HG02763 (cell line): ENCODE measurements at regions not wholly inside any gene's neighbourhood (a gene's known extent, or its start where the extent isn't known, plus 50 kb on each side); places are given as distances from the start of the nearest gene placed in this dataset.

Source experiments
- ATAC-seq: cut with Tn5 transposase; IDR thresholded peaks from one replicate; pipeline ENCODE4 v1.9.1; 2021; ENCODE audit warnings: mild to moderate bottlenecking, moderate library complexity; ENCODE audit not compliant: unreplicated experiment

GRCh38 chr17:15177343-15177742 lies 87.8 kb downstream of the PMP22 start:
- ATAC-seq, result no peak

DNA sequence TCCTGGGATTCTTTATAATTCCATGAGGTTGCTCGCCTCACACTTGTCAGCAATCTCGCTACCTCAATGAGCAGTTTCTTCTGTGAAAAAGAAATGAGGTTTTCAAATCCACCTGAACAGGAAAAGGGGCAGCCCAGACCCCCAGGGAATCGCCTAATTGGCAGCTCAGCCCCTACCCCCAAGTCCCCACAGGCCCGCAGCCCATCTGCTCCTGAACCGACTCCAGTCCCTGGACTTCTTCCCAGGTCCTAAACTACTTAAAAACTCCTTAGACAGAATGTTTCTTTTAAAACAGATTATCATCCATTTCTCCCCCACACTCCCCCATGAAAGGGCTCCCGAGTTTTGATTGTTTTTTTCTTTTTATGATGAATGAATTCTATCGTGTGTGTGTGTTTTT lies 89.8 kb downstream of the PMP22 start:
- no peak for ATAC-seq

DNA sequence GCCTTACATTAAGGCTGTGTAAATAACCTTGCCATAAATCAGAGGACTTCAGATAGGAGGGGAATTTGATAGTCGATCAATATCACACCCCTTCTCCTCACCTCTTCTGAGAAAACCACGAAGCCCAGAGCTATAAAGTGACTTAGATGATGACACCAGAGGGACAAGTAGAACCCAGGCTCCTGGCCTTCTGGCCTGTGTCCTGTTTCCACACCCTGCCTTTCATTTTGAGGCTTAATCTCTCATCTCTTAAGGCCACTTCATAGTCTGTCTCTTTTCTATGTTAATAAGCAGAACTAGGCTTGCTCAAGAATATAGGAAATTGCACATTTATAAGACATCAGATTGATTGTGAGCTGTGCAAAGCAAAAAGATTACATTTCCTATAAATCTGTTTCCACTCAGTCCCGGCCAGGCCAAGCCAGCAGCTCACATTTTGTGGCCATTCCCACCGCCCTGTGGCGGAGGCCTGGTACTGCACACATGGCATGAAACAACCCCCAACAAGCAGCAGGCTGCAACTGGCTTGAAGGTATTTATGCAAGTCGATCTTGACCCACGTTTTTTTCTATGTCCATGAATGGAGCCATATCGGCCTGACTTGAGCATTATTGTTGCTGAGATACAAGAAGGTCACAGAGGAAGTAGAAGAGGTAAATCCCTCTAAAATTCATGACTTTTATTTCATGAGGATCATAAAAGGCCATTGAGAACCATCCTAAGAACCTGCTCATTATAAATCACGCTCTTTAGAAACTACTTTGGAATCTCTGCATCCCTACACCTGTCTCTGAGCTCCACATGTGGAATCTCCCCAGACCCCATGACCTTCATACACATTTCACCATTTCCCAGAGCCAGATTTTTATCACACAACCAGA lies 93.7 kb downstream of the PMP22 start:
- ATAC-seq, result no peak

DNA sequence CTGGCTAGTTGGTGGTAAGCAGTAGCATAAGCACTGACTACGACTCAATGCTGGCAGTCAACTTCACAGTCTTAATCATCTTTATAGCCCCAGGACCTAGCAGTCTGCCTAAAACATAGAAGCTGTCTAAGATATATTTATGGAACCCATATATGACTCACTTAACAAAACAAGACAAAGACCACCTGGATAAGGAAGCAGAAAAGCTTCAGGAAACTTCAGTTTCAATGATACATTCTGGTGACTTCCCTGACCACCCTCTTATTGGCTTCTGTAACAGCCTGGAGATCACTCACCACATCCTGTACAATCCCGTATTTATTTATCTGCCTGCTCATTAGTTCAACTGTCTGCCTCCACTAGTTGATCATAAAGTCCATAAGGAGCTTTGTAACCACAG lies 95.5 kb downstream of the PMP22 start:
- no peak for ATAC-seq

- no peak for ATAC-seq
Measured at GRCh38 chr17:15168379-15168778, 96.7 kb downstream of the PMP22 start.

GRCh38 chr17:15161395-15161794 lies 103.7 kb downstream of the PMP22 start:
- no peak for ATAC-seq

DNA sequence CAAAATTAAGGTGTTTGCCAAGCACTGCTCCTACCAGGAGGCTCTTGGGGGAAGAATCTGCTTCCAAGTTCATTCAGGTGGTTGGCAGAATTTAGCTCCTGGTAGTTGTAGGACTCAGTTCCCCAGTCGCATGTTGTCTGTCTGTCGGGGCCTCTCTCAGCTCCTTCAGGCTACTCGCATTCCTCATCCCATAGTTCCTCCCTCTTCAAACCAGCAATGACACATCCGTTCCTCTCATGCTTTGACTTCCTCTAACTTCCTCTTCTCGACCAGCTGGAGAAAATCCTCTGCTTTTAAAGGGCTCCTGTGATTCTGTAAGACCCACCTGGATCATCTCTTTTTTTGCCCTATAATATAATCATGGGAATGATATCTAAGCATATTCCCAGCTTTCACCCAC lies 108.1 kb downstream of the PMP22 start:
- ATAC-seq, result no peak

DNA sequence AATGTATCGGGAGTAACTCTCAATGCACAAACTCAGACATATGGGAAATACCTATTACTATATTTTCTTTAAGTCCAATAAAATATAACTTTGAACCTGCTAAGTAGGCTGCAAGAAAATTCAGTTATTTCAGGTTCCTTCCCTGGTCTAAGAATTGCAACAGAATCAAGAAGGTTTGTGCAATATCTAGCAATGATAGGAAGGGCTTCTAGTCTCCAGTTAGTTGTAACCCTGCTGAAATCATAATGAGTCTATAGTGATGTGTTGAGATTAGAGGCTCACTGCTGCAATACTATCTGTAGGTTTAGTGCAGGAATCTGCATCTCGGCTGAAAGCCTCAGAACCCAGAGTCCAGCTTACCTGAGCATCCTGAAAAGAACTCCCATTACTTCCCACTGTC lies 110.5 kb downstream of the PMP22 start:
- ATAC-seq, result no peak

DNA sequence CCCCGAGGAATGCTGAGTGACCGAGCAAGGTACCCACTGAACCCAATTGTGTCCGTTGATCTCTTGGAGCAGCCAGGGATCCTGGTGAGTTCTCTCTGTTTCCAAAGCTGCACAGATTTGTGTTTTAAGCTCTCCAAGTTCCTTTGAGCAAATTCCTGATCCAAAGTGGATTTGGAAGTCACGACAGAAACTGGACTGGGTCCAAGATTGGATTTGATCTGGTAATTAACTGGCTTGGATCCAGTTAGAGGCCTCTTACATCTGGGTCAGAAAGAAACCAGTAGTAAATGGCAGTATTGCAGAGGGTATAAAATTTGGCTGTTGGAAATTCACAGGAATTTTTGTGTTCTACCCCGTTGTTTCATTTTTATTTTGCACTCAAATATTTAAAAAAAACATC lies 119.5 kb downstream of the PMP22 start:
- ATAC-seq, result no peak

GRCh38 chr17:15143524-15143923 lies 121.6 kb downstream of the PMP22 start:
- no peak for ATAC-seq

- no peak for ATAC-seq
Measured at GRCh38 chr17:15134363-15134762, 130.8 kb downstream of the PMP22 start.

DNA sequence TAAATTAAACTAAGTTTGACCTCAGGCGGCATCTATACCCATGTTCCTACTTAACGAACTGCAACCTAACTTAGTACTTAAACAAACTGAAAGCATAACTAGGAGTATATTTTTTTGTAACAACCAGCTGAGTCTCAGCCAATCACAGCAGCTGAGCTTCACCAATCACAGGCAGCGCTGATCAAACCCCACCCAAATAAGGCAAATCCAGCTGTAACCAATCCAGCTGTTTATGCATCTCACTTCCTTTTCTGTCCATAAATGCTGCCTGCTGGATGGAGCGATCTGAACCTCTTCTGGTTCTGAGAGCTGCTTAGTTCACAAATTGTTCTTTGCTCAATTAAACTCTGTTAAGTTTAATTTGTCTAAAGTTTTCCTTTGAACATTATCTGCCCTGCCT lies 131.3 kb downstream of the PMP22 start:
- no peak for ATAC-seq

DNA sequence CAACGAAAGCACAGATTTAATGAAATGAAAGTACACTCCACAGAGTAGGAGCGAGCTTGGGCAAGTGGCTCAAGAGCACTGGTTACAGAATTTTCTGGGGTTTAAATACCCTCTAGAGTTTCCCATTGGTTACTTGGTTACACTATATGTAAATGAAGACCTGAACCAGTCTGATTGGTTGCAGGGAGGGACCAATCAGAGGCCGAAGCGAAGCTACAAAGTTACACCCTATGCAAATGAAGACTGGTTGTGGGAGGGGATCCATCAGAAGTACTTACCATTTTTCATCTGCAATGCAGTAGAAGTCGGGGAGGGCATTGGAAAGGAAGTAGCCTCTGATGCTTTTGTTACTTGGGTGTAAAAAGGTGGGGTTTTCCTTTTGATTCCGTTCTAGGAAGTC lies 132.0 kb downstream of the PMP22 start:
- no peak for ATAC-seq

DNA sequence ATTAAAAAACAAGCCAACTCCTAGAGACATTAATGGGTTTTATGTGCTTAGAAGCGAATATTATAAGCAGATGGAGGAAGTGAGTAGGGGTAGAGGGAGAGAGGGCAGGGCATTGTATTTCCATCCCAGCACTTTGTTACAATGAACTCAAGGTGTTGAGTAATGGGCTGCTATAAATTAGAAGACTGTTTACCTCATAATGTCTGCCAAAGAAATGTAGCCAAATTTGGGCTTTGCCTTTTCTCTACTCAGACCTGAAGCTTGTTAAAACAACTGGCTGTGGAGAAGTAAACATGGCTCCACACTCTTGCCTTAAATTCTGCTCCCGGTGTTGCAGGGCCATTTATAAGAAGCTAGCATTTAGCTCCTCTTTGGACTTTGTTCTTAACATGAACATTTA lies 134.7 kb downstream of the PMP22 start:
- ATAC-seq, result no peak

GRCh38 chr17:15129986-15130385 lies 135.1 kb downstream of the PMP22 start:
- ATAC-seq, result no peak

- no peak for ATAC-seq
Measured at GRCh38 chr17:15124746-15125145, 140.4 kb downstream of the PMP22 start.

DNA sequence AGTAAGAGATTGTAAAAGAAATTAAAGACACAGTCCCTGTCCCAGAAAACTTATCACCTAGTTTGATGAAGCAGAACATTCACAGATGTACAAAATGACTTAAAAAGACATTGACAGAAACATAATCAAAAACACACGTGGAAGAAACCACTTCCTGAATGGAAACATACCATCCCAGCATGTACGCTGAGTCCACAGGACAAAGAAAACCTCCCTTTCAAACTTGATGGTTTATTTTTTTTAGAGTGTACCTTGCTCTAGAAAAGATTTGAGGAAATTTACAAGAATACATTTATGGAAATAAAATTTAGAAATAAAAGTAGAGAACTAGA lies 140.9 kb downstream of the PMP22 start:
- no peak for ATAC-seq

- no peak for ATAC-seq
Measured at GRCh38 chr17:15123593-15124263, 141.4 kb downstream of the PMP22 start.

DNA sequence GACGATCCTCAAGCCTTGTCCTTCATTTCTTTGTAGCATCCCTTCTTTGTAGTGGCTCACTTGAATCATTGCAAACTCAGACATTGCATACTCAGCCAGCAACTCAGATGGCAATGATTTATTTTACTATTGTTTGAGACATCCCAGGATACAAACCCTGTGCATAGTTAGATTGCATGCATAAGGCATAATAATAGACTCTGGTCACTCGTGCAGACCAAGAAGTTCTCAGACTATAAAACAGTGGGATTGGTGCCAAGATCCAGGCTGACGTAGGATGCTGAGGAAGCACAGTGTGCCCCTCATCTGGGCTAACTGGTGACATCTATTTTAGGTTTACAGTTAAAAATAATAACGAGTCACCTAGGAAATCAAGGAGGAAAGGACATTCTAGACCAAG lies 142.3 kb downstream of the PMP22 start:
- no peak for ATAC-seq

DNA sequence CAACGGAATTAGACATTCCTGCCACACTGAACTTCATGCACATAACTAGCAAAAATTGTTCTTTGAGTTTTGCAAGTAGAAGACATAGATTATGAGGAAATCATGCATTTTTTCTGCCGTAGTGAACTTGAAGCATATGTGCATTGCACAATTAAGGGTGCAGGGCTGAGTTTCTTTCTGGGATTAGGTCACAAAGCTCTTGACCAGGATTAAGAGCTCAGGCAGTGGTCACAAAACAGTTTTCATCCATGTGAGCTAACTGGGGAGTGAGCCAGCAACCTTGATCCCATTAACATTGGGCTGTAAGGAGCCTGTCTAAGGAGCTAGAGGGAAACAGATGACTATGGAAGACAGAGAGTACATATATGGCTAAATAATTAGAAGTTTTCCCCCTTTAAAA lies 143.7 kb downstream of the PMP22 start:
- ATAC-seq, result no peak

DNA sequence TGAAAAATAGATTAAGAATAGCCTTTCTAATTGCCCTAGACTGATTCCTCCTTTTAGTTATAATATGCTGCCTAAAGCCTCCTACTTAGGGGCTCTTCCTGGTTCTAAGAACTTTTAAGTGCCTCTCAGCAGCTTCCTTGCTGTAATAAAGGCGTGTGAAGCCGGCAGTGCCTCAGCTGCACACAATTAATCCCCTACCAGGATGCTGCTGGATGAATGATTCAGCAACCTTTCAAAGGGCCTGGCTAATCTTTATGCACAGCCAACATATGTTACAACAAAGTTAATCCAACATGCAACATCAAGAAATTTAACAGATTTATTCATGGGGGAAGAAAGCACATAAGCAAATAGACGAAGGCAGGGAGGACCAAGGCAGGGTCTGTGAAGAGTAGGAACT lies 145.2 kb downstream of the PMP22 start:
- no peak for ATAC-seq

DNA sequence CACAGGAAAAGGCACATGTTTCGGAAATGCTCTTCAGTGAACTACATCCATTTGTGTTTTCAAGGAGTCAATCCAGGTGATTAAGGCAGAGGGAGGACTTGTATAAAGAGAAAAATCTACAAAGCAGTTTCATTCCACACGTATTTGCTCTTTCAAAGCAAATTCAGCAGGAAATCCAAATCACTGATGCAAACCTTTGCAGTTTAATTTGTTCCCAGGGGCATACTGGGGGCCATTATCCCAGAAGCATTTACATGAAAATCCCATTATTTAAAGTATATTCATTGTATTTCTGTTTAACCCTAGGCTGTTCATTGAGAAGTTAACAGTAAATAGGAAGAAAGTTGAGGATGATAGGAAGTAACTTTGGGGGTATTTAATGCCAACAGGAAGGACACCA lies 147.9 kb downstream of the PMP22 start:
- ATAC-seq, result no peak
